Memory B cell (primary cell): ENCODE measurements at regions not wholly inside any gene's neighbourhood (a gene's known extent, or its start where the extent isn't known, plus 50 kb on each side); places are given as distances from the start of the nearest gene placed in this dataset.

Source experiments
- ATAC-seq: fragments of 150-1000 bp; cut with Tn5 transposase; 2 replicates; pipeline ENCODE4 v1.10.0; 2021; ENCODE audit warnings: low read depth, mild to moderate bottlenecking, moderate library complexity
- DNase-seq, 2 donors: peaks; one replicate each; pipeline ENCODE4 v3.0.0; 2022; ENCODE audit warnings: low spot score in 2 of 2
- H3K27ac Mint-ChIP-seq: one replicate; pipeline ENCODE4 v1.8.0; 2022; ENCODE audit warnings: mild to moderate bottlenecking, moderate library complexity, mixed read lengths
- H3K27me3 Mint-ChIP-seq: one replicate; pipeline ENCODE4 v1.8.0; 2022; ENCODE audit warnings: mixed read lengths
- H3K36me3 Mint-ChIP-seq: one replicate; pipeline ENCODE4 v1.8.0; 2022; ENCODE audit warnings: mild to moderate bottlenecking, mixed read lengths
- H3K4me1 Mint-ChIP-seq: one replicate; pipeline ENCODE4 v1.8.0; 2022; ENCODE audit warnings: mixed read lengths
- H3K4me3 Mint-ChIP-seq: one replicate; pipeline ENCODE4 v1.8.0; 2022; ENCODE audit warnings: mild to moderate bottlenecking, moderate library complexity, mixed read lengths
- H3K9me3 Mint-ChIP-seq: one replicate; pipeline ENCODE4 v1.8.0; 2022; ENCODE audit warnings: mixed read lengths

- no peaks in the 10 kb centered on the region for H3K27me3 Mint-ChIP-seq
These were observed 837.9 kb upstream of the CXADR start for GRCh38 chr21:16674949-16675348.

GRCh38 chr21:16676391-16676790, 836.5 kb upstream of the CXADR start:
- no peaks in the 10 kb centered on the region for H3K27me3 Mint-ChIP-seq
- no peak overlapping the region for H3K27ac Mint-ChIP-seq
- peaks cover 1% of the 10 kb centered on the region for H3K9me3 Mint-ChIP-seq
- H3K4me1 Mint-ChIP-seq = no peaks in the 10 kb centered on the region
- H3K4me3 Mint-ChIP-seq = no peak overlapping the region
- no peak for ATAC-seq
- DNase-seq = no peak
- H3K36me3 Mint-ChIP-seq = no peaks in the 10 kb centered on the region

More at GRCh38 chr21:16674949-16675348, 837.9 kb upstream of the CXADR start:
- peaks cover 1% of the 10 kb centered on the region for H3K9me3 Mint-ChIP-seq
- ATAC-seq (no peak), DNase-seq (no peak)
- no peak overlapping the region for H3K4me3 Mint-ChIP-seq
- no peaks in the 10 kb centered on the region for H3K4me1 Mint-ChIP-seq
- no peaks in the 10 kb centered on the region for H3K36me3 Mint-ChIP-seq
- no peak overlapping the region for H3K27ac Mint-ChIP-seq

DNA sequence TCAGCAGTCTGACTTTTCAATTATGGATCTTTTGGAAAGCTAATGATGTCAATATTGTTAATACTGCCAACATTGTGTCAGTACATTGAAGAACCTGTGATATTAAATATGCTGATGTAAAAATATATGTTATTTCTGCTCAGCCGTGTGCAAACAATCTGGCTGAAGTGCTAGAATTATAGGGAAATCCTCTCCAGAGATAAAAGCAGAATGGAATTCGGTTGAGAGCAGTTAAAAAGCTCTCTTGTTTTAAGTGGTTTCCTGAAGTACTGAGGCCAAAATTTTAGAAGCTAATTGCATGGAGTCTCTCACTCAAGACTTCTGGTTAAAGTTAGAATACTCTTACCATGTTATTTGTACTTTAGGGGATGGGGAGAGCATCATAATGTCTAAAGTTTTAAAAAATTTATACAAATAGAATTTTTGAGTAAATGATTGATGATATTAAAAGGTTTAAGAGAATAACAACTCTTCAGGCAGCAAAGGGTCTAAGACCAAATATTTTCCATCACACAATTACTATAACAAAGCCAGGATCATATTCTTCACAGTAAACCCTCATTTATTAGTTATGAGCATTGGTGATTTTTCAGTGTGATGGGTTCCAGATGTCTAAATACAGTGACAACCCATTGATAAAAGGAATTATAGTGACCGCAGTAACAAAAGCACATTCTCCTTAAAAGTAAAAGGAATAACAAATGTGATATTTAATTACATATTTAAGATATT, 834.2 kb upstream of the CXADR start:
- DNase-seq (no peak), ATAC-seq (no peak)
- no peaks in the 10 kb centered on the region for H3K27me3 Mint-ChIP-seq
- peaks cover 1% of the 10 kb centered on the region for H3K9me3 Mint-ChIP-seq
- H3K36me3 Mint-ChIP-seq = no peaks in the 10 kb centered on the region
- H3K4me3 Mint-ChIP-seq = no peak overlapping the region
- no peaks in the 10 kb centered on the region for H3K4me1 Mint-ChIP-seq
- no peak overlapping the region for H3K27ac Mint-ChIP-seq

- peaks cover 12% of the 10 kb centered on the region for H3K9me3 Mint-ChIP-seq
- DNase-seq (no peak), ATAC-seq (no peak)
- H3K4me1 Mint-ChIP-seq = no peaks in the 10 kb centered on the region
- H3K4me3 Mint-ChIP-seq = no peak overlapping the region
- H3K36me3 Mint-ChIP-seq = no peaks in the 10 kb centered on the region
- no peak overlapping the region for H3K27ac Mint-ChIP-seq
- H3K27me3 Mint-ChIP-seq = no peaks in the 10 kb centered on the region
These were observed 817.8 kb upstream of the CXADR start for GRCh38 chr21:16695074-16695473.

- no peaks in the 10 kb centered on the region for H3K4me1 Mint-ChIP-seq
- H3K27ac Mint-ChIP-seq = no peak overlapping the region
- H3K4me3 Mint-ChIP-seq = no peak overlapping the region
- H3K36me3 Mint-ChIP-seq = no peaks in the 10 kb centered on the region
- H3K9me3 Mint-ChIP-seq = peaks cover 5% of the 10 kb centered on the region
- H3K27me3 Mint-ChIP-seq = no peaks in the 10 kb centered on the region
- DNase-seq (no peak), ATAC-seq (no peak)
These were observed 805.6 kb upstream of the CXADR start for GRCh38 chr21:16707274-16707673.

- Mint-ChIP-seq H3K27me3 (no peaks in the 10 kb centered on the region), H3K4me3 (no peak overlapping the region), H3K4me1 (no peaks in the 10 kb centered on the region), H3K9me3 (peaks cover 5% of the 10 kb centered on the region), H3K36me3 (no peaks in the 10 kb centered on the region), H3K27ac (no peak overlapping the region)
- no peak for DNase-seq
- ATAC-seq = no peak
These were observed 804.6 kb upstream of the CXADR start for GRCh38 chr21:16708101-16708835.

- ATAC-seq (no peak), DNase-seq (no peak)
- Mint-ChIP-seq H3K4me1 (no peaks in the 10 kb centered on the region), H3K9me3 (peaks cover 7% of the 10 kb centered on the region), H3K27me3 (no peaks in the 10 kb centered on the region), H3K36me3 (no peaks in the 10 kb centered on the region), H3K4me3 (no peak overlapping the region), H3K27ac (no peak overlapping the region)
These were observed 802.8 kb upstream of the CXADR start for GRCh38 chr21:16709866-16710550.

DNA sequence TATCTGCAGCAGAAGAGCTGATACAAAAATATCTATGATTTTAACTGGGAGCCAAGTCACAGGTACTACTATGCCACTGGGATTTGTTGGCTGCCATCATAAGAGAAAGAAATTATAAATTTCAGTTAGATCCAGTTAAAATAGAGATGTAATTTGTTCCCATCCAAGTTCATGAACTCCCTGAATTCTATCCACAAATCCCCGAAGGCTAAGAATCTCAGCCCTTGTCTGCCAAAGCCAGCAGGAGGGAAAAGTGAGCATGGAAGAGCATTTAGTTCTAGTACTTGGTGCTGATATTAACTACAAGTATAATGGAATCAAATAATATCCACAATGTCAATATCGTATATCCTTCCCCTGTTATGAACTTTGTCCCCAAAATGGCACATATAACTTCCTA, 801.1 kb upstream of the CXADR start:
- no peaks in the 10 kb centered on the region for H3K4me1 Mint-ChIP-seq
- no peak for DNase-seq
- no peak overlapping the region for H3K4me3 Mint-ChIP-seq
- no peak overlapping the region for H3K27ac Mint-ChIP-seq
- H3K9me3 Mint-ChIP-seq = peaks cover 4% of the 10 kb centered on the region
- no peaks in the 10 kb centered on the region for H3K36me3 Mint-ChIP-seq
- H3K27me3 Mint-ChIP-seq = no peaks in the 10 kb centered on the region
- no peak for ATAC-seq

GRCh38 chr21:16713331-16714117, 799.3 kb upstream of the CXADR start:
- Mint-ChIP-seq H3K36me3 (no peaks in the 10 kb centered on the region), H3K4me1 (no peaks in the 10 kb centered on the region), H3K27me3 (no peaks in the 10 kb centered on the region), H3K9me3 (peaks cover 2% of the 10 kb centered on the region), H3K4me3 (no peak overlapping the region), H3K27ac (no peak overlapping the region)
- no peak for DNase-seq
- ATAC-seq = no peak

DNA sequence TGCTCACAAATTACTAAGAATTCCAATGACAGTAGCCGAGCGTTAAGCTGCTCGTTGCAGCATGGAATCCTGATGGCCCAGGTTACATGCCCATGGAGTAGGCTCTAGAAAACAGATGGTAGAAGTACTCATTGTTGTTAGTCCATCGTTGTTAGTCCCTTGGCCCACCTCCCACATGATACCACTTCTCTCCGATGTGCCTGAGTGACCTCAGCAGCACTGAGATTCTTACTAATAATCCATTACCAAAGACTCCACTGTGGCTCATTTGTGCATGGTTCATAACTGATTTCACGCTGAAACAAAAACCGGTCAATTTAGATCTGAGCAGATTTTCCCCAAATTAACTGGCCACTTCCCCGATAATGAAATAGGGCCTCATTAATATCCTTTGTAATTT, 772.3 kb upstream of the CXADR start:
- no peak overlapping the region for H3K27ac Mint-ChIP-seq
- H3K4me3 Mint-ChIP-seq = no peak overlapping the region
- H3K36me3 Mint-ChIP-seq = no peaks in the 10 kb centered on the region
- no peak for DNase-seq
- no peak for ATAC-seq
- H3K4me1 Mint-ChIP-seq = no peaks in the 10 kb centered on the region
- H3K27me3 Mint-ChIP-seq = no peaks in the 10 kb centered on the region
- H3K9me3 Mint-ChIP-seq = peaks cover 2% of the 10 kb centered on the region

DNA sequence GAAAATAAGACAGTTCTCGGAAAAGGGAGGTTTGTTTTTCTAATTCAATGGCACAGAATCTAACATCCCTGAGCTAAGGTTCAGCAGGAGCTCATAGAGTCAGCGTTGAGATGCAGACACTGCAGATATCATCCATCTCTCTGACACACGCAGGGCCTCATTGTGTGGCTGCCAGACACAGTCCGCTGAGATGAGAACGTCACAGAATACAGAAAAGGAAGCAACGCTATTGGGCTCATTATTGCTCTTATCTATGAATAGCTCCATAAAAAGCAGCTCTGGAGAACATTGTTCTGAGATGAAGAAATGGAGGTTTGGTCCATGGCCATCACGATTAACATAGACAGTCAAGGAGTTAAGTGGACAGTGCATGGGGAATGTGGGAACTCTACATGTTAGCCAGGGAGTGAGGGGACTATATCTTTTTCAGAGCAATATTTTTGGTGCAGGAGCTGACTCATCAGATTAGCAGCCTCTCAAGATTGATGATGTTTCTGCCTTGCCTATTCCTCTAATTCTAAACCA, 771.6 kb upstream of the CXADR start:
- Mint-ChIP-seq H3K27me3 (no peaks in the 10 kb centered on the region), H3K4me1 (no peaks in the 10 kb centered on the region), H3K36me3 (no peaks in the 10 kb centered on the region), H3K9me3 (peaks cover 2% of the 10 kb centered on the region), H3K27ac (no peak overlapping the region), H3K4me3 (no peak overlapping the region)
- ATAC-seq (no peak), DNase-seq (no peak)

GRCh38 chr21:16742131-16742641, 770.7 kb upstream of the CXADR start:
- H3K9me3 Mint-ChIP-seq = no peaks in the 10 kb centered on the region
- no peak for DNase-seq
- H3K27ac Mint-ChIP-seq = no peak overlapping the region
- no peak overlapping the region for H3K4me3 Mint-ChIP-seq
- no peak for ATAC-seq
- H3K27me3 Mint-ChIP-seq = no peaks in the 10 kb centered on the region
- no peaks in the 10 kb centered on the region for H3K36me3 Mint-ChIP-seq
- no peaks in the 10 kb centered on the region for H3K4me1 Mint-ChIP-seq

- ATAC-seq = no peak
- no peak overlapping the region for H3K27ac Mint-ChIP-seq
- no peaks in the 10 kb centered on the region for H3K27me3 Mint-ChIP-seq
- DNase-seq = no peak
- H3K9me3 Mint-ChIP-seq = no peaks in the 10 kb centered on the region
- H3K4me1 Mint-ChIP-seq = no peaks in the 10 kb centered on the region
- no peak overlapping the region for H3K4me3 Mint-ChIP-seq
- no peaks in the 10 kb centered on the region for H3K36me3 Mint-ChIP-seq
These were observed 770.1 kb upstream of the CXADR start for GRCh38 chr21:16742741-16743140.
